Progenitor cell of endocrine pancreas (in vitro differentiated cells): ENCODE measurements at regions not wholly inside any gene's neighbourhood (a gene's known extent, or its start where the extent isn't known, plus 50 kb on each side); places are given as distances from the start of the nearest gene placed in this dataset.

Experiments used
- DNase-seq: peaks from one replicate; pipeline ENCODE4 v3.0.0; 2021; ENCODE audit warnings: low spot score; ENCODE audit not compliant: unreplicated experiment
- H3K27ac Mint-ChIP-seq: 2 replicates; pipeline ENCODE4 v1.8.0; 2021; ENCODE audit warnings: mild to moderate bottlenecking, moderate library complexity, mixed read lengths
- H3K27me3 Mint-ChIP-seq: 2 replicates; pipeline ENCODE4 v1.8.0; 2021; ENCODE audit warnings: mixed read lengths
- H3K36me3 Mint-ChIP-seq: 2 replicates; pipeline ENCODE4 v1.8.0; 2022; ENCODE audit warnings: mixed read lengths; ENCODE audit not compliant: insufficient read depth
- H3K4me1 Mint-ChIP-seq: 2 replicates; pipeline ENCODE4 v1.8.0; 2021; ENCODE audit warnings: low read depth, mixed read lengths
- H3K4me3 Mint-ChIP-seq: 2 replicates; pipeline ENCODE4 v1.8.0; 2021; ENCODE audit warnings: low read depth, mild to moderate bottlenecking, moderate library complexity, mixed read lengths
- H3K9me3 Mint-ChIP-seq: 2 replicates; pipeline ENCODE4 v1.8.0; 2021; ENCODE audit warnings: low read depth, mixed read lengths
- TF ChIP-seq, protein P1 (sequence below): fragments of 200-600 bp; sonication (generic); IDR thresholded peaks from one replicate; pipeline ENCODE4 v1.5.0; 2021; ENCODE audit warnings: antibody characterized with exemption, mild to moderate bottlenecking; ENCODE audit not compliant: unreplicated experiment

DNA sequence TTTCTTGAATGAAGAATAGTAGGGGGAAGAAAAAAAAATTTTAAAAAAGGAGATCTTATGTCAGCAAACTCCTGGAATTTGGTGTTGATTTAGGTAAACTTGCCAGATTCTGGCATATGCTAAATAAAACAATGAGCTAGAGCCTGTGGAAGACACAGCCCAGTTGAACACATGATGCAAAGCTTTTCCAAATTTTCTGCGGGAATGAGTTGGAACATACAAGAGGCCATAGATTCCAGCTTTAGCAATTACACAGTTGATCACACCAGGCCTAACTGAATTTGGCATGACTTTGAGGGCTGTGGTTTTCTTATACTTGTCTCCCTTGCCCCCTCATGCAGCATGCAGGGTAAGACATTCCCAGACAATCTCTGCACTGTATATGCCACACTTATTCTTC lies 297.0 kb downstream of the SH3GL2 start:
- Mint-ChIP-seq H3K27me3 (no peaks in the 10 kb centered on the region), H3K9me3 (no peaks in the 10 kb centered on the region), H3K4me3 (no peak overlapping the region), H3K36me3 (no peaks in the 10 kb centered on the region), H3K4me1 (no peaks in the 10 kb centered on the region), H3K27ac (no peak overlapping the region)
- DNase-seq = no peak
- TF ChIP-seq, protein P1, sequence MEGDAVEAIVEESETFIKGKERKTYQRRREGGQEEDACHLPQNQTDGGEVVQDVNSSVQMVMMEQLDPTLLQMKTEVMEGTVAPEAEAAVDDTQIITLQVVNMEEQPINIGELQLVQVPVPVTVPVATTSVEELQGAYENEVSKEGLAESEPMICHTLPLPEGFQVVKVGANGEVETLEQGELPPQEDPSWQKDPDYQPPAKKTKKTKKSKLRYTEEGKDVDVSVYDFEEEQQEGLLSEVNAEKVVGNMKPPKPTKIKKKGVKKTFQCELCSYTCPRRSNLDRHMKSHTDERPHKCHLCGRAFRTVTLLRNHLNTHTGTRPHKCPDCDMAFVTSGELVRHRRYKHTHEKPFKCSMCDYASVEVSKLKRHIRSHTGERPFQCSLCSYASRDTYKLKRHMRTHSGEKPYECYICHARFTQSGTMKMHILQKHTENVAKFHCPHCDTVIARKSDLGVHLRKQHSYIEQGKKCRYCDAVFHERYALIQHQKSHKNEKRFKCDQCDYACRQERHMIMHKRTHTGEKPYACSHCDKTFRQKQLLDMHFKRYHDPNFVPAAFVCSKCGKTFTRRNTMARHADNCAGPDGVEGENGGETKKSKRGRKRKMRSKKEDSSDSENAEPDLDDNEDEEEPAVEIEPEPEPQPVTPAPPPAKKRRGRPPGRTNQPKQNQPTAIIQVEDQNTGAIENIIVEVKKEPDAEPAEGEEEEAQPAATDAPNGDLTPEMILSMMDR = no peak

DNA sequence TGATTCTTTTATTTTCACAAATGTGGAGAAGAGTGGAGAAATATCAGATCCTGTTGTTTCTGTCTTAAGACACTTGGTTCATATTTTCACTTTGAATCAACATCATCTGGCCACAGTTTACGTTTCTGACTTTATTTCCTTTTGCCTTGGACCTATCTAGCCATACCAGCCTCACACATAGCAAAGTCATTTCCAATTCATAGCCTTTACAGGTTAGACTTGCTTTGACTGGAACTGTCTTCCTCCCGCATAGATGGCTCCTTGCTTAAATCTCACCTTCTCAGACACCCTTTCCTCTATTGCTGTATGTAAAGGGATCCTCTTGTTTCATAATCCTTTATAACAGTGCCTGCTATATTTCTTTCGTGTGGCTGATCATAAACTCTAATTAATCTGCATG lies 297.8 kb downstream of the SH3GL2 start:
- Mint-ChIP-seq H3K4me3 (no peak overlapping the region), H3K4me1 (no peaks in the 10 kb centered on the region), H3K9me3 (no peaks in the 10 kb centered on the region), H3K27ac (no peak overlapping the region), H3K27me3 (peaks cover 1% of the 10 kb centered on the region), H3K36me3 (no peaks in the 10 kb centered on the region)
- TF ChIP-seq, protein P1 = no peak
- DNase-seq = no peak

DNA sequence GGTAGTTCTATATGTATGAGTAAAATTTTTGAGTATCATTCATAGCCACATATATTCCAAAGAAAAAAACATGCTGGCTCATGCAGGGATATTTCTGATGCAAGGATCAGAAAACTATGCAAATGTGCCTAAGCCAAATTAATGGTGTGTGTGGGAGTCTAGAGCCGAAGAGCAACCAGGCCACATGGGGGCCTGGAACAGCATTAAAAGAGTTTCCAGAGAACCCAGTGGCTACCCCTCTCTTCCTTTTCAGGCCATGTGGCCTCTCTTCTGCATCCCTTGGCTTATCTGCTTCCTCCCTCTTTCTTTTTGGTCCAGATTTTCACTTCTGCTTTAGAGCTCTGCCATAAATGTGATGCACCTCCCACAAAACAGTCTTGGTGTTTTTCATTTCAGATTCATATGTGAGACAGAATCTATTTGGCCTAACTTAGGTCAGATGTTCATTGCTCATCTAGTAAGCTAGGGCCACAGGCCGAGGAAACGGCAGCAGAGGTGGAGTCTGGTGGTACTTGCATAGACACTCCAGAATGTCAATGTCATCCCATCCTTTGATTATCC lies 300.0 kb downstream of the SH3GL2 start:
- H3K9me3 Mint-ChIP-seq = no peaks in the 10 kb centered on the region
- TF ChIP-seq, protein P1 = no peak
- no peak for DNase-seq
- no peak overlapping the region for H3K27ac Mint-ChIP-seq
- H3K4me1 Mint-ChIP-seq = no peaks in the 10 kb centered on the region
- H3K36me3 Mint-ChIP-seq = no peaks in the 10 kb centered on the region
- H3K4me3 Mint-ChIP-seq = no peak overlapping the region
- peaks cover 3% of the 10 kb centered on the region for H3K27me3 Mint-ChIP-seq

DNA sequence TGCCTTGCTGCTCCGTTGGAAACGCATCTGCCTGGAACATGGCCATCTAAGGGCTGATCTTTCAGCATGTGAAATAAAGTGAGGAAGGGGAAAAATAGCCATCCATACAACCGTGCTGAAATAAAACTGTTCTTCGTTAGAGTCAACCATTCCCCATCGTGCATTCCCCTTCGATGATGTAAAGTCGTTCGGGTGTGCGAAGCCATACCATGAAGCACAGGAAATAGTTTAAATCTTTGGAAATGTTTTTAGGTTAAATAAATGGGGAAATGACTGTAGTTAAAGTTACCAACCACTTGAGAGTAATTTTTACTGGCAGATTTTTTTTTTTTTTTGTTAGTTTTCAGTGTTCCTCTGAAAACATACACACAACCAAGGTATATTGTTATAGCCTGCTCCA lies 302.5 kb downstream of the SH3GL2 start:
- Mint-ChIP-seq H3K9me3 (no peaks in the 10 kb centered on the region), H3K4me1 (no peaks in the 10 kb centered on the region), H3K27me3 (peaks cover 8% of the 10 kb centered on the region), H3K36me3 (no peaks in the 10 kb centered on the region), H3K4me3 (no peak overlapping the region), H3K27ac (no peak overlapping the region)
- DNase-seq = no peak
- TF ChIP-seq, protein P1 = no peak

DNA sequence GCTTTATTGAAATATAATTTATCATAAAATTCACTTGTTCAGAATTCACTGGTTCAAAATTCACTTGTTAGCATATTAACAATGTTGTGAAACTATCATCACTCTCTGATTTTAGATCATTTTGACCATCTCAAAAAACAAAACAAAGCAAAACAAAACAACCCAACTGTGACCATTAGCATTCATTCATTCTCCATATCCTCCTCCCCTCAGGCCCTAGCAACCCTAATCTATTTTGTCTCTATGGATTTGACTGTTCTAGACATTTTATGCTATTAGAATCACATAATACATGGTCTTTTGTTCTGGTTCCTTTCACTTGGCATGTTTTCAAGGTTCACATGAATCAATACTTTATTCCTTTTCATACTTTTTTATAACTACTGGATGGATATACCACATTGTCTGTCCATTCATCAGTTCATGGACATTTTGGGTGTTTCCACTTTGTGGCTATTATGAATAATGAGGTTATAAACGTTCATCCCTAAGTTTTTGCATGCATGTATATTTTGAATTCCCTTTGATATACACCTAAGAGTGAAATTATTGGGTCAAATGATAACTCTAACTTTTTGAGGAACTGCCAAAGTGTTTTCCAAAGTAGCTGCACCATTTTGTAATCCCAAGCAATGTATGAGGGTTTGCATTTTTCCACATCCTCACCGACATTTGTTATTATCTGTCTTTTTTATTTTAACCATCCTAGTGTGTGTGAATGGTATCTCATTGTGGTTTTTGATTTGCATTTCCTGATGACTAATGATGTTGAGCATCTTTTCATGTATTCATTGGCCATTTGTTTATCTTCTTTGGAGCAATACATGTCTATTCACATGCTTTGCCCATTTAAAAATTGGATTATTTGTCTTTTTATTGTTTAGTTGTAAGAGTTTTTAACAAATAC lies 304.1 kb downstream of the SH3GL2 start:
- no peak overlapping the region for H3K4me3 Mint-ChIP-seq
- H3K4me1 Mint-ChIP-seq = no peaks in the 10 kb centered on the region
- peaks cover 8% of the 10 kb centered on the region for H3K27me3 Mint-ChIP-seq
- DNase-seq = no peak
- H3K9me3 Mint-ChIP-seq = no peaks in the 10 kb centered on the region
- H3K36me3 Mint-ChIP-seq = no peaks in the 10 kb centered on the region
- H3K27ac Mint-ChIP-seq = no peak overlapping the region
- TF ChIP-seq, protein P1 = no peak
